Activated naive CD4-positive, alpha-beta T cell treated with anti-CD3 and anti-CD28 coated beads for 36 hours (primary cell): ENCODE measurements at regions not wholly inside any gene's neighbourhood (a gene's known extent, or its start where the extent isn't known, plus 50 kb on each side); places are given as distances from the start of the nearest gene placed in this dataset.

Experiments used
- CTCF ChIA-PET: fragments of 350-600 bp; sonication (Branson Sonifier 250); formaldehyde crosslinking; loops from one replicate; lab custom pipeline; 2021; ENCODE audit warnings: antibody characterized with exemption; lab: Charles Lee
- DNase-seq: peaks from one replicate; pipeline ENCODE4 v3.0.0-alpha.2; 2020
- H3K27ac Mint-ChIP-seq: one replicate; pipeline ENCODE4 v1.8.0; 2021; ENCODE audit warnings: mild to moderate bottlenecking, mixed read lengths
- H3K27me3 Mint-ChIP-seq: one replicate; pipeline ENCODE4 v1.8.0; 2021; ENCODE audit warnings: low read depth, mixed read lengths
- H3K36me3 Mint-ChIP-seq: one replicate; pipeline ENCODE4 v1.8.0; 2021; ENCODE audit warnings: low read depth, mixed read lengths
- H3K4me1 Mint-ChIP-seq: one replicate; pipeline ENCODE4 v1.8.0; 2021; ENCODE audit warnings: low read depth, mixed read lengths
- H3K4me3 Mint-ChIP-seq: one replicate; pipeline ENCODE4 v1.8.0; 2021; ENCODE audit warnings: mild to moderate bottlenecking, moderate library complexity, mixed read lengths
- H3K9me3 Mint-ChIP-seq: one replicate; pipeline ENCODE4 v1.8.0; 2021; ENCODE audit warnings: mixed read lengths
- intact Hi-C: fragments of 100-400 bp; cut with micrococcal nuclease; formaldehyde crosslinking; loops from one replicate; pipeline ENCODE4 v1.15.1; 2023

- no peak for DNase-seq
- CTCF ChIA-PET: no interaction called here
- intact Hi-C loops: no loop called here
- Mint-ChIP-seq H3K9me3 (no peaks in the 10 kb centered on the region), H3K27me3 (peaks cover 29% of the 10 kb centered on the region), H3K4me1 (peaks cover 8% of the 10 kb centered on the region), H3K27ac (no peak overlapping the region), H3K36me3 (no peaks in the 10 kb centered on the region), H3K4me3 (no peak overlapping the region)
Measured at GRCh38 chr12:115449526-115449925, 765.6 kb upstream of the TBX3 start.

- Mint-ChIP-seq H3K4me3 (no peak overlapping the region), H3K36me3 (no peaks in the 10 kb centered on the region), H3K27ac (no peak overlapping the region), H3K27me3 (no peaks in the 10 kb centered on the region), H3K9me3 (no peaks in the 10 kb centered on the region), H3K4me1 (no peaks in the 10 kb centered on the region)
- no peak for DNase-seq
- CTCF ChIA-PET: no interaction called here
- intact Hi-C loops: no loop called here
Measured at GRCh38 chr12:115444346-115444745, 760.4 kb upstream of the TBX3 start.

GRCh38 chr12:115443351-115443938 lies 759.5 kb upstream of the TBX3 start:
- H3K4me1 Mint-ChIP-seq: no peaks in the 10 kb centered on the region
- no peak overlapping the region for H3K4me3 Mint-ChIP-seq
- no peak for DNase-seq
- H3K36me3 Mint-ChIP-seq: no peaks in the 10 kb centered on the region
- no peaks in the 10 kb centered on the region for H3K27me3 Mint-ChIP-seq
- intact Hi-C loops: no loop called here
- H3K27ac Mint-ChIP-seq: no peak overlapping the region
- CTCF ChIA-PET: no interaction called here
- H3K9me3 Mint-ChIP-seq: no peaks in the 10 kb centered on the region

- Mint-ChIP-seq H3K27me3 (no peaks in the 10 kb centered on the region), H3K4me3 (no peak overlapping the region), H3K36me3 (no peaks in the 10 kb centered on the region), H3K4me1 (no peaks in the 10 kb centered on the region), H3K27ac (no peak overlapping the region), H3K9me3 (no peaks in the 10 kb centered on the region)
- DNase-seq: no peak
- intact Hi-C loops: no loop called here
- CTCF ChIA-PET: no interaction called here
Measured at GRCh38 chr12:115440438-115440837, 756.5 kb upstream of the TBX3 start.

- CTCF ChIA-PET: no interaction called here
- DNase-seq: no peak
- H3K27ac Mint-ChIP-seq: no peak overlapping the region
- no peaks in the 10 kb centered on the region for H3K36me3 Mint-ChIP-seq
- H3K4me3 Mint-ChIP-seq: no peak overlapping the region
- intact Hi-C loops: no loop called here
- no peaks in the 10 kb centered on the region for H3K27me3 Mint-ChIP-seq
- no peaks in the 10 kb centered on the region for H3K9me3 Mint-ChIP-seq
- H3K4me1 Mint-ChIP-seq: no peaks in the 10 kb centered on the region
Measured at GRCh38 chr12:115439008-115439601, 755.1 kb upstream of the TBX3 start.

- Mint-ChIP-seq H3K9me3 (no peaks in the 10 kb centered on the region), H3K27ac (no peak overlapping the region), H3K27me3 (no peaks in the 10 kb centered on the region), H3K36me3 (no peaks in the 10 kb centered on the region), H3K4me3 (no peak overlapping the region), H3K4me1 (no peaks in the 10 kb centered on the region)
- DNase-seq: no peak
- CTCF ChIA-PET: no interaction called here
- intact Hi-C loops: no loop called here
Measured at GRCh38 chr12:115438314-115438713, 754.3 kb upstream of the TBX3 start.

- DNase-seq: no peak
- Mint-ChIP-seq H3K27ac (no peak overlapping the region), H3K4me1 (no peaks in the 10 kb centered on the region), H3K4me3 (no peak overlapping the region), H3K36me3 (no peaks in the 10 kb centered on the region), H3K27me3 (no peaks in the 10 kb centered on the region), H3K9me3 (no peaks in the 10 kb centered on the region)
- CTCF ChIA-PET: no interaction called here
- intact Hi-C loops: no loop called here
Measured at GRCh38 chr12:115437061-115437567, 753.1 kb upstream of the TBX3 start.

GRCh38 chr12:115433014-115433634 lies 749.1 kb upstream of the TBX3 start:
- no peak overlapping the region for H3K4me3 Mint-ChIP-seq
- CTCF ChIA-PET: no interaction called here
- intact Hi-C loops: no loop called here
- no peaks in the 10 kb centered on the region for H3K36me3 Mint-ChIP-seq
- H3K4me1 Mint-ChIP-seq: no peaks in the 10 kb centered on the region
- no peaks in the 10 kb centered on the region for H3K9me3 Mint-ChIP-seq
- no peaks in the 10 kb centered on the region for H3K27me3 Mint-ChIP-seq
- H3K27ac Mint-ChIP-seq: no peak overlapping the region
- DNase-seq: no peak

- CTCF ChIA-PET: no interaction called here
- intact Hi-C loops: no loop called here
- Mint-ChIP-seq H3K4me1 (no peaks in the 10 kb centered on the region), H3K9me3 (peaks cover 2% of the 10 kb centered on the region), H3K27me3 (no peaks in the 10 kb centered on the region), H3K36me3 (no peaks in the 10 kb centered on the region), H3K27ac (no peak overlapping the region), H3K4me3 (no peak overlapping the region)
- DNase-seq: no peak
Measured at GRCh38 chr12:115430636-115431035, 746.7 kb upstream of the TBX3 start.

GRCh38 chr12:115426732-115427131 lies 742.8 kb upstream of the TBX3 start:
- Mint-ChIP-seq H3K27ac (no peak overlapping the region), H3K4me1 (no peaks in the 10 kb centered on the region), H3K36me3 (no peaks in the 10 kb centered on the region), H3K27me3 (no peaks in the 10 kb centered on the region), H3K9me3 (peaks cover 2% of the 10 kb centered on the region), H3K4me3 (no peak overlapping the region)
- intact Hi-C loops: no loop called here
- CTCF ChIA-PET: no interaction called here
- no peak for DNase-seq

GRCh38 chr12:115424003-115424402 lies 740.0 kb upstream of the TBX3 start:
- CTCF ChIA-PET: no interaction called here
- no peak for DNase-seq
- Mint-ChIP-seq H3K4me1 (no peaks in the 10 kb centered on the region), H3K4me3 (no peak overlapping the region), H3K27ac (no peak overlapping the region), H3K27me3 (no peaks in the 10 kb centered on the region), H3K36me3 (no peaks in the 10 kb centered on the region), H3K9me3 (peaks cover 2% of the 10 kb centered on the region)
- intact Hi-C loops: no loop called here

GRCh38 chr12:115423546-115423987 lies 739.6 kb upstream of the TBX3 start:
- Mint-ChIP-seq H3K4me1 (no peaks in the 10 kb centered on the region), H3K4me3 (no peak overlapping the region), H3K9me3 (peaks cover 2% of the 10 kb centered on the region), H3K27ac (no peak overlapping the region), H3K27me3 (no peaks in the 10 kb centered on the region), H3K36me3 (no peaks in the 10 kb centered on the region)
- intact Hi-C loops: no loop called here
- CTCF ChIA-PET: no interaction called here
- DNase-seq: no peak
